Suppressor macrophage (primary cell): ENCODE measurements at regions not wholly inside any gene's neighbourhood (a gene's known extent, or its start where the extent isn't known, plus 50 kb on each side); places are given as distances from the start of the nearest gene placed in this dataset.
A peak's percentile ranks its signal among the peaks of the same experiment; 100 is the strongest.

ENCODE experiments used
- DNase-seq, 4 experiments: peaks; one replicate each; pipeline ENCODE4 v3.0.0-alpha.2; 2020 to 2022

DNA sequence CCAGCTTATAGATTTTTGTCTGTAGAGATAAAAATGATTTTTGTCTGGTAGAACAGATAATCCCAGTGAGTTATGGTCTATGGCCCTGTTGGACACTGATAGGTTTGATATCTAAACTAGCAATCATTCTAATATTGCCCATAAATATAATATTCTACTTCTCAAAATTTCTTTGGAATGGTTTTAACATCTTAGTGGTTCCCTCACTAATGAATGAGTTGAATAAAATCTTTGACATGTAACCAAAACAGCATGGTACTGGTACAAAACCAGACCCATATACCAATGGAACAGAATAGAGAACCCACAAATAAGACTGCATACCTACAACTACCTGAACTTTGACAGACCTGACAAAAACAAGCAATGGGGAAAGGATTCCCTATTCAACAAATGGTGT lies 219.7 kb downstream of the SEC61B start:
- DNase-seq, result no peak

DNA sequence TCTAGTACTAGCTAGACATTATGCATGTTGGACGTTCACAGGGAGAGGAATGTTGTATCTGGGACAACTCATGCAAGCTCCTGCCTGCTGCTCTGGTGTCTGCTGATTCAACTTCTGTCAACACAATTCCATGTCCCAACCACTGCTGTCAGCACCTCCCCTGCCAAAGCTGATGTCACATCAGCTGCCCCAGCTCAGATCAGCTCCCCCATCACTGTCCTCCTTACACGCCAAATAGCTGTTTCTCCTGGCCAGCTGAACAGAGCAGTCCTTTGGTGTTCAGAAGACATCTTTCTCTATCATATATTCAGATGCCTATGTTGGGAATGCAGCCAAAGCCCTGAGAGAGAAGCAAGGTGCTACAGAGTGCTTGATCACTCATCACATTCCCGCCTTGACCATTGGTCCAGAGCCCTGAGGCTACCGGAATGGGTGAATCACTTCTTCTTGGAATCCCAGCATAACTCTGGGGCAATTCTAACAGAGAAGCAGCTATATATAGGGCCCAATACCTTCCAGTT lies 223.3 kb downstream of the SEC61B start:
- peak; percentile 62 to 85 (median 75) for DNase-seq

DNA sequence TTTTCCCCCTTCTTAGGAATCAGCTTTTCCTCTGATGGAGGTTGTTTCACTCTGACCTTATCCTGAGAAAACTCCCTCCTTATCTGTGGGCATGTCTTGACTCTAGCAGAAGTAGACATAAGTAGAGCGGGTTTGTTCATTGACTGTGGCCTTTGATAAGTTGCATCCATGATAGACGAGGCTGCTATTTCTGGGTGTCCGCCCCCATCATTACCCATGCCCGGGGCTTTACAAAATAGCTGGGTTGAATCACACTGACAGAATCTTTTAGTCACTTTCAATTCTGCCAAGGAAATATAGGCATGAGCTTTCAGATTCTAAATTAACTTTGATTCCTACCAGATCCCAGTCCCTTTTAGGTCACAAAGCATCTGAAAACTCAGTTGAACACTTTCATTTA lies 223.8 kb downstream of the SEC61B start:
- peak; percentile 57 to 69 (median 58) for DNase-seq

DNA sequence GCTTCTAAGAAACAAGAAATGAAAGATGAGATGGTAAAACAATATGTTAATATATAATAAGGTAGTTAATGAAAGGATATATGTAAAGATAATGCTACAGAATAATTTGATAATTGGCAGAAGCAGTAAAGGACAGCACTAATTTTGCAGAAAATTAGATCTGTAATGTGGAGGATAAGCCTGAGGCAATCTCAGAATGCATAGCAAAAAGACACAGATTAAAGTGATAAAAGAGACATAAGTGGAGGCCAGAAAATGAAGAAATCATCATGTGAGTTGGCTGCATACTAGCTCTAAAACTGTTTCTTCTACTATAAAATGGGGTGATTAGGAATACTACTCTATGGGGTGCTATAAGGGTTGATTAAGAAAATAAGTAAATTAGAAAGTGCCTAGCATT lies 225.9 kb downstream of the SEC61B start:
- DNase-seq, result no peak

DNA sequence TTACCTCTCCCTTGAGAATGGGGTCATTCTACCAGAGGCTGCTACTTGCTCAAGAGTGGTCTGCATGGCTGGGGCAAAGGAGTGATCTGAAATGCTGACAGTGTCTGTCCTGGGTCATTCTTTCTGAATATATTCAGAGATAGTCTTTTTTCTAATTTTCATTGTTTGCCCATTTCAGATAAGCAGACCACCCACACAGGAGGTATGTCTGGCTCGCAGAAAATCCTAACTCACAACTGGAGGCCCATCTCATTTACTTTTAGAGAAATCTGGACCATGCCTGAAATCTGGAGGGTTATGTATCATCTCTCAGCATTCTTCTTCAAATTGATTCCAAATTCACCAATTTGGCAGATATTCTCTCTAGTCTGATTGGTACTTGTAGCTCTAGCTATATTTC lies 227.6 kb downstream of the SEC61B start:
- no peak for DNase-seq

DNA sequence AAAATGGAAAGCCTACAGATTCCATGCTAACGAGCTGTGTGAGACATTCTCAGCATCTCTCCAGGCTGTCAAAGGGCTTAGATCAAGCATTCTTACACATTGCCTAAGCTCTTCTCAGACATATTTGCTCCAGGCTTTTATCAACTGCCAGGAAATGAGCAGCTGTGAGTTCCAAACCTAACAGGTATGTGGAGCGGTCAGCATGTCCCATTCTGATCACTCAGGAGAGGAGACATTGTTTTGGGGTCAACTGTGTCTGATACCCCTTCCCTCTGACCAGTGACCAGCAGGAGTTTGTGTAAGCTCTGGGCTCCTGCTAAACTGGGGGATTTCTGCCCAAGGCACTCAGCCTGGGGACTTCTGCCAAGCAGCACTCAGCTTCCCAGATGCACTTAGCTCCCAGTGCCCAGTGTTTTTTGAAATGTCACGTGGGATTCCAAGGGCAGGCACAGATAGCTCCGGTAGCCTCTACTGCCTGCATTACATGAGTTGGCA lies 229.1 kb downstream of the SEC61B start:
- no peak for DNase-seq

DNA sequence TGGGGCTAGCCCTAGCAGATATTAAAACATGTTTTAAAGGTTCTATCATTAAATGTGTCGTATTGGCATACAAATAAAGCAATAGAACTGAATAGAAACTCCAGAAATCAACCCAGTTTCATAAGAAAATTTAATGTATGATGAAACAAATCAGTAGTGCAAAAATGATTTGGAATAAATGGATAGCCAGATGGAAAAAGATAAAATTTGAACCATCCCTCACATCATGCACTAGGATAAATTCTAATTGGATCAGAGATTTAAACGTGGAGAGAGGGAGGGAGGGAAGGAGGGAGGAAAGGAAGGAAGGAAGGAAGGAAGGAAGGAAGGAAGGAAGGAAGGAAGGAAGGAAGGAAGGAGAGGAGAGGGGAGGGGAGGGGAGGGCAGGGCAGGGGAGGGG lies 235.3 kb downstream of the SEC61B start:
- no peak for DNase-seq

DNA sequence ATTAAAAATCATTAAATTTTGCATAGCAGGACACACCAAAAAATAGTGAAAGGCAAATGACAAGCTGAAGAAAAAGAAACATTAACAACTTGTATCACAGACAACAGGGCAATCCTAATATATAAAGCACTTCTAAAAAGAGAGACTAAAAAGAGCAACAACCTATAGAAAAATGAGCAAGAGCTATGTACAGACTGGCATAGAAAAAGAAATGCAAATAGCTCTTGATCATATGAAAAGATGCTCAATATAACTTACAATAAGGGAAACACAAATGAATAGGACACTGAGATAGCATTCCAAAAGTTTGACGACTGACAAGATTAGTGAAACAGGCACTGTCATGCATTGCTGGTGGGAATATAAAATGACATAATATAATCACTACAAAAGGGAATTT lies 235.9 kb downstream of the SEC61B start:
- no peak for DNase-seq

DNA sequence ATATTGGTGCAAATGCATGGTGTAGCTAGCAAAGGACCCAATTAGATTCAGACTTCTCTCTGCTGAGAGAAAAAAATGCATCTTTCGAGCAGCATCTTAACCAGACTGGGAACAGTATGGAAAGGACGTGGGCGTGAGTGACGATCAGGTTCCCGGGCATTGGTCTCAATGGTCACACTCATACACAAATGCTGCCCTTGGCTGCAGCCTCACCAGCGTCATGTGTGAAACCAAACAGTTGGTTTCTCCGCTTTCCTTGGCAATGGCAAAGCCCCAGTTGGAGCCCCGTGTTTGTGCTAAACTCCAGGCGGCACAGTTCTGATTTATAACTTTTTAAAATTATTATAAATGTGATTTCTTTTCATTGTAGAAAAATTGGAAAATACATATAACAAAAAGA lies 237.8 kb downstream of the SEC61B start:
- DNase-seq, result no peak

DNA sequence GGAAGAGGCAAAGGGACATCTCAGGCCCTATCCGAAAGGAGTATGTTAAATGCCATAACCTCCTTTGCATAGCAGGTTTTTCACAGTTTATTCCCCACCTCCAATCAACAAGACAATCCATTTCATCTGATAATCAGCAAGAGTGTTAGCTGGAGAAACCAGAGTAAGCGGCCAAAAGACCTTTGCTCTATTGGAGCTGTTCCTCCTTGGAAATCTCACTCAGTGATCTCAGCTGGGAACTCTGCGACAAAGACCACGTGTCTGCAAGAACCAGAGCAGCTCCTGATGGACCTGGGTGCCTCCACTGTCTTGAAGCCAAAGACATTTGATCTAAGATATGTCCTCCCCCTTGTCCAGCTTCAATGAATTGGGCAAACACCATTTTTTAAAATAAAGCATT lies 241.0 kb downstream of the SEC61B start:
- no peak for DNase-seq

DNA sequence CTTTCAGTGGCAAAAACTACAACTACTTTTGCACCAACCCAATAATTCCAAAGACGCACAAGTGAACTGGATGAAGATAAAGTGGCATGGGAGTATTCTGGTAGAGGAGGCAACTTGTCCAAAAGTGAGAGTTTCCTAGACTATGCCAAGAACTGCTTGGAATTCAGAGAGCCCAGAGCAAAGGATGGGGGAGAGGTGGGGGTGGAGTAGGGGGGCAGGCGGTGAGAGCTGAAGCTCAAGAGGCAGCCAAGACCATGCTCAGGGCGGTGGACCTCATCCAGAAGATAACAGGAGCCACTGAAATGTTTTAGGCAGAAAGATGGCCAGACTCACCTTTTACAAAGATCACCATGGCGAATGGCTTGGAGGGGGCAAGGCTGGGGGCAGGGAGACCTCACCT lies 242.5 kb downstream of the SEC61B start:
- no peak for DNase-seq

DNA sequence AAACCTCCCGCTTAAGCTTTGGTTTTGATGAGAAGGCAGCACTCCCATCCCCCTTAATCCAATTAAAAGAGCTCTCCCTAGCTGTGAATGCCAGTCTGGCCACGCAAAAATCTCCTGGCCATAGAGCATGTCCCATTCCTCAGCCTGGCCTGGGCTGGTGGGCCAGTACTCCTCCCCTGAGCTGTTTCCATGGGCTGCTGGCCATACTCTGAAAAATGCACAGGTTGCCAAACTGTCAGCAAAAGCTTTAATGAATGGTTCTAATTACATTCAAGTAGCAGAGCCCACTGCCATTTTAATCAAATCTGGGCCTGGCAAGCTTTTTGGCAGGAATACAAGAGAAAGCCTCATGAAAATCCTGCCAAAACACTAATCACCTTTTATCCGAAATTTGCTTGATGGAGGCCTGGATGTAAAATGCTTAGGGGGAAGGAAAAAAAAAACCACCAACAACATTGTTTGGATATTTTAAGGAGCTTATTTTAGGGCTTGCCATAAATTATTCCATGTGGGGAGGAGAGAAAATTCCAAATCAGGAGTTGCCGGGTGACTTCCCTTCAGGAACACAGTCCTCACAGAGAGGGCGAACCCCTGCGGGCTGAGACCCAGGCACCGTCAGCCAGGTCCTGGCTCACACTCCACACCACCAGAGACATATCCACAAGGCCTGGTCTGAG lies 243.3 kb downstream of the SEC61B start:
- DNase-seq, result no peak

DNA sequence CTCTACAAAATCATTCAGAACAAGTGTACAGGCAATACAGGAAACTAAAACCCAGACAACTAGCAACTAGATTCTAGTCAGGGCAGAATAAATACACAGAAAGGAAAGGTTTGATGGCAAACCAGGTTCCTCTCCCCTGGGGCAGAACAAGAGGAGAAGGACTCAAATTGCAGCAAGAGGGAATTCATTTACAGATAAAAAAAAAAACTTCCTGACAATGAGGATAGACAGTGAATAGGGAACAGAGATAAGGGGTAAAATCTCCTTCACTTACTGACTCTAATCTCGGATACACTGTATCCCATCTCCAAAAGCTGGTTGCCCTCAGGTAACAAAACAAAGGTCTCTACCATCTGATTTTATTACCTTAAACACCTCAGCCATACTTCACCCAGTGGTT lies 244.0 kb downstream of the SEC61B start:
- DNase-seq, result no peak

DNA sequence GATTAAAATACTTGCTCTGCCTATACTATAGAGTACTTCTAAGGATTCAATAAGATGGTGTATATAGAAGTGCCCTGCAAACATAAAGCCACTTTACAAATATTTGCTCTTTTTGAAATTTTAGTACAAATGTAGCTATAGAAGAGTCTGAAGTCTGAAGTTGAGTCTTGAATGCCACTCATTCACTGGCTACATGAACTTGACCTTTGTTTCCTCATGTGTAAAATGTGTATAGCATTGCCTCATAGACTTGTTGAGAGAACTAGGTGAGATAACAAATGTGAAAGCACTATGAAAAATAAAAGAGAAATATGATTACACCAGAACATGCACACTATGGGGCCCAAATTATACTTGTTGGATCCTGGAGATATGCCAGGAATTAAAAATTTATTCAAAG lies 244.7 kb downstream of the SEC61B start:
- peak in 1 of 4 experiments; percentile 25 for DNase-seq

DNA sequence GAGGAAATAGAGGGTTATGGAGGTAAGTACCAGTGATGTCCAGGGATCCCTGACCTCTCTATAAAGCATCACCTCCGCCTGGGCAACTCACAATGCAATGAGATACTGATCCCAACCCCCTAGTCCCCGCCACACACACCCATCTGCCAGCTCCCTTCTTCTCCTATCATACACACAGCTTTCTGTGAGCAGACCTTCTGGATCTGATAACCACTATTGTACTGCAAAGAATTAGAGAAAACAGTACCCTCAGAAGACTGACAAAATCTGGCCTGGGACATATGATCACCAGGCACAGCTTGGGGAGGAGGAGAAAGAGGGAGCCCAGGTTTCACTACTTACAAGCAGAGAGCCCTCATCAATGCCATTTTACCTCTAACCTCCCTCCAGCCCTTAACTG lies 249.0 kb downstream of the SEC61B start:
- no peak for DNase-seq

DNA sequence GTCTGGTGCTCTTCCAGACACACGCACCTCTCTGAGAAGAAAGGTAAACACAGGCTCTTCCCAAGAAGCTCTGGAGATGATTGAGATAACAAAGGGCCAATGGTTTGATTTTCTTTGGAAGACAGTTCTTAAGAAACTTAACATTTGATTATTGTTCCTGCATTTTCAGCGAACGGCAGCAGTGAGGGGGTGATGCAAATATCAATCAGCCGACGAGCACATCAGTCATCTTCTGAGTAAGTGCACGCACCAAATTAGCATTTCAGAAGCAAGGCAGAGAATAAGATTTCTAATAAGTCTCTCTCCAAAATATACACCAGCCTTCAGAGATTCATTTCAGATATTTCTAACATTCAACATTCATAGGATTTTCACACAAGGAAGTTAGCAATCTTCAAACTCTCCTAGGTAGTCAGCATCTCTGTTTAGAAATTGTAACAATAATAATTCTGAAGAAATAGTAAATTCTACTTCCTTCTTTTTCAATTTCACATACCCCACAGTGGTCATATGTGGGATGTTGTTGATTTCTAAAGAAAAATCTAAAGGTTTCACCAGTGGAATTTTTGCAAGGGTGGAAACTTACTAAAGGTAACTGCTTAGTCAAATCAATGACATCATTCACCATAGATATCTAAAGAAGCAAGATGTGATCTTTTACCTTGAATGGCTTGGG lies 250.3 kb downstream of the SEC61B start:
- peak; percentile 25 to 86 (median 55) for DNase-seq

DNA sequence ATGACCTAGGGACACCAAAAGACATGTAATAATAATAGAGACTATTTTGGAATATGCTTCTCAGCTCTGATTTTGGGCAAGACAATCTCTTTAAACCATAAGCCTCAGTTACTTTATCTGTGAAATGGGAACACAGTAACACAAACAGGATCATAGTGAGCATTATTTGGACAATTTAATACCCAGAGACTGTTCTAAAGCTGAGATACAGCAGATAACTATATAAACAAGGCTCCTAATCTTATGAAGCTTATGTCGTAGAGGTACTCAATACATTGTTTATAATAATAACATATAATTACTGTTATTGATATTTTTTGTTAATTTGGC lies 250.8 kb downstream of the SEC61B start:
- DNase-seq, result no peak

DNA sequence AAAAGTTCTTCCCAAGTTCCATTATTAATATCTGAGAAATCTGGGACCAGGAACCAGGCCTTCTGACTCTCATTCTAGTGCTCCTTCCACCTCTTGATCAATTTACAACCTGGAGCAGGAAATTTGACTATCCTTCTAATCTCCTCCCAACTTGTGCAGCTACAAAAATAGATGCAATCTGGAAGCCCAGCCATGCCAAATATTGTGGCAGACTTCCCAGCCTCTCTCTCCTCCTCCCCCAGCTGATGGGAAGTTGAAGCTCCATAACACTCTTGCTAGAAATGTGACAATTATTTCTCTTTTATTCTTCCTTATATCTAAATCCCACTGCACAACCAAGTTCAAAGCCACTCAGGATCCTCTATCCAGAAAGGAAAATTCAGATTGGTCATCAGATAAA lies 252.1 kb downstream of the SEC61B start:
- DNase-seq, result no peak

DNA sequence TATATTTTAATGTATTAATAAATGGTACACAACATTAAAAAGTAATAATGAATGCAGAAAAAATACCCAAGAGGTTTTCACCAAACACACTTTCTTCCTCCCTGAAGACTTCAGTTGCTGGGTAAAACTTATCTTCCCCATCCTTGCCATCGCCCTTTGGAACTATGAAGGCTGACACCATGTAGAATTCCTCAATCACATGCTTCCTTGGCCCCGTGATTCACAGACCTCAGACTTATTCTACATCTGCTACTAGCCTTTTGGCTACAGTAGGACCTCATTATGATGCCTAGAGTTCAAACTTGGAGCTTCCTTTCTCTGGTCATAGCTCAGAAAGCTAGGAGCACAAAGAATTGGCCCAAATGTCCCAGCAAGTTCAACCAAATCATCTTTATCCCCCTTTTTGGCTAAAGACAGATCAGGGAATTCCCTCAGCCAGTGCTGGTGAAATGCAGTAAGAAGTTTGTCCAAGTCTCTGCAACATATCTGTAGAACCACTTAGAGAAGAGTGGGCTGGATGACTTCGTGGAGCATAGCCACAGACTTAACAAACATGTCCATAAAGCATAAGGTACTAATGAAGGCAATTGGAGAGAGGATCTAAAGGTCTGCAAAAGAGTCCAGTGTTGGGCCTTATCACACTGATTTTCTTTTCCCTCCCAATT lies 253.5 kb downstream of the SEC61B start:
- DNase-seq, result peak in 3 of 4 experiments; percentile 34 to 46 (median 42)

DNA sequence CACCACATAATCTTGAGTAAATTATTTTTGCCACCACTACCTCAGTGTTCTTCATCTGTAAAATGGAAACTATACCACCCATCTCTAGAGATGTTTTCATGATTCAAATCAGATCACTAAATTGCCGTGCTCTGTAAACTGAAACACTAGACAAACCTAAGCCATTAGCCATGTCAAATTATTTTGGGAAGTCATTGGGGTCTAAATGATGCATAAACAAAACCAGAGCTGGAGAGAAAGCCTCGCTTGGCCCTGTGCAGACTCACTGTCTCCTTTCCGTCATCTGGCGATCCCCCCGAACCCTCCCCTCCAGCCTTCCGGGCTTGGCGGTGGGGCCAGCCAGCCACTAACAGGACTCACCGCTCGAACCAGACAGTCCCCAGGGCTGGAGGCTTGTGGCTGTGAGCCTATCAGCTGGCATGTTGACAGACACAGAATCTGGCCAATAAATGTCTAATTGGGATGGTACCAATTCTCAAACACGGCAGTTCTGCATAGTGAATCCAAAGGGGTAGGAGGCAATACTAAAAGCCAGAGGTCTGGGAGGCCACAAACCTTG lies 256.5 kb downstream of the SEC61B start:
- no peak for DNase-seq

DNA sequence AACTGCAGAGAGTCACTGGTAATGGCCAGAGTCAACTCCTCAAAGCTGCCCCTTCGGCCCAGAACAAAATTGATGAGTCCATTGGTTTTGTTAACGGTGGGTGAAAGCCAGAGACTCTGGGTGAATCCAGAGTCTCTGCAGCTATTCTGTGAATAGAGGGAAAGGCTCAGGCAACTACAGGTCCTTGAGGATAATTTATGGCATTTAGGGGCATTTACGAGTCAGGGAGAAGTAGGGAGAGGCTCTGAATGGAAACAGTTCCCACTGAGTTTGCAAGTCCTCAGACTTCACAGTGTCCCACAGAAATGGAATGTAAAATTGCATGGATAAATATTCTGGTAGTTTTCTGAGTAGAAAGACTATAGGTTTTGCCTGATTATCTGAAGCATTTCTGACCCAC lies 257.8 kb downstream of the SEC61B start:
- DNase-seq, result no peak

DNA sequence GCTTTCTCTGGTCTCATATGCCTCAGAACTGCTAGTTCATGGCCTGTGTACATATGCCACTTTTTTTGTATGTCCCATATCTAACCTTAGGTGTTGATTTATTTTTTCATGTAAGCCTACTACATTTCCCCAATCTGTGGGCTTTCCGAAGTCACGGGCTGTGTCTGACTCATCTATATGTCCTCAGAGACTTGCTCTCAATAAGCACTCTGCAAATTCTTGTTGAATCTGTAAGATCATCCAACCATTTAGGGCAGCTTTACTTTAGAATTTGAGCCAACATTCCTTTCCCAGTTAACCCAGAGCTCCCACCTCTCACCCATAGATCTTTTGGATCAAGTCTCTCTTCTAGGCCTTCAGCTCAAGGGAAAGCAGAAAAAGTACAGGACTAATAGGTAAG lies 263.4 kb downstream of the SEC61B start:
- peak; percentile 24 to 68 (median 64) for DNase-seq

DNA sequence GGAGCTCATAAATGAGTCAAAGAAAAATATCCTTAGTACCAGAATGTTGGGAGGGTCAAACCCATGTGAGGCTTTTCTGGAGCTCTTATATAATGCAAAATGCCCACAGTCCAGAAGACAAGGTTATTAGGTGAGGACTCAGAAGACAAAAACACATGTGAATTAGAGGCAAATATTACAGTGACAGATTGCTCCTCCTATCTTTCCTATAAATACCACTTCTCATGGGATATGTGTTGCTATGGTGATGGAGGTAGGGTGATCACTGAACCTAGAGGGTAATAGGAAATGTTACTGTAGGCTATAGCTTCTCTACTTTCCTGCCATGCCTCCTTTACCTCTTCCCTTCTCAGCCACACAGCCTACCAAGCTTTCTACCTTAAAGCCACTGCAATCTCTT lies 264.6 kb downstream of the SEC61B start:
- DNase-seq, result no peak
